GM12878 (cell line): ENCODE measurements at regions not wholly inside any gene's neighbourhood (a gene's known extent, or its start where the extent isn't known, plus 50 kb on each side); places are given as distances from the start of the nearest gene placed in this dataset.

Source experiments
- ATAC-seq: fragments of 200-7000 bp; cut with Tn5 transposase; 3 replicates; pipeline ENCODE4 v1.9.1; 2020; ENCODE audit warnings: mild to moderate bottlenecking, moderate library complexity
- BruUV-seq: library from RNA; stranded (reverse); fragments of 400-500 nt; replicated peaks from 2 replicates; lab custom pipeline; 2021; lab: Mats Ljungman, UMichigan
- CTCF ChIA-PET: fragments of 300-600 bp; sonication (Branson Sonifier 250); formaldehyde crosslinking; extraction: SDS; loops from one replicate; lab custom pipeline; 2021; ENCODE audit warnings: inconsistent platforms; lab: Yijun Ruan, JAX
- POLR2A ChIA-PET: fragments of 350-600 bp; formaldehyde crosslinking; extraction: SDS; loops from one replicate; lab custom pipeline; 2021; ENCODE audit warnings: inconsistent platforms; lab: Charles Lee
- RAD21 ChIA-PET: fragments of 300-600 bp; sonication (Branson Sonifier 250); formaldehyde crosslinking; loops from one replicate; lab custom pipeline; 2023; ENCODE audit warnings: antibody characterized with exemption; ENCODE audit not compliant: unreplicated experiment; lab: Charles Lee
- SMC1A ChIA-PET: fragments of 300-600 bp; sonication (Branson Sonifier 250); formaldehyde crosslinking; loops from one replicate; lab custom pipeline; 2023; ENCODE audit not compliant: unreplicated experiment, uncharacterized antibody; lab: Charles Lee
- DNase-seq: peaks from one replicate; pipeline ENCODE4 v3.0.0-alpha.2; 2011; ENCODE audit warnings: low read depth, low spot score
- FAIRE-seq: peaks from 3 replicates; lab custom pipeline; 2011; peaks lifted over from hg19 to GRCh38; lab: Jason Lieb, UNC
- H2AFZ ChIP-seq: 2 replicates; pipeline ENCODE4 v1.6.0; 2011; ENCODE audit warnings: low read depth, low read length, control low read depth; ENCODE audit not compliant: control insufficient read depth
- H3K27ac ChIP-seq: 2 replicates; pipeline ENCODE4 v1.5.1; 2011; ENCODE audit warnings: control low read depth; ENCODE audit not compliant: control insufficient read depth, insufficient read depth
- H3K27me3 ChIP-seq, 2 experiments: replicated peaks in 1 of 2; 2 replicates each; pipeline versions ENCODE4 v1.6.0 to v1.6.1; 2011; ENCODE audit warnings: low read length in 1 of 2; ENCODE audit not compliant: control insufficient read depth in 2 of 2, insufficient read depth in 2 of 2
- H3K36me3 ChIP-seq, 2 experiments: 2 replicates each; pipeline ENCODE4 v1.5.1; 2011; ENCODE audit warnings: low read length in 1 of 2; ENCODE audit not compliant: control insufficient read depth in 2 of 2, insufficient read depth in 2 of 2
- H3K4me1 ChIP-seq: 2 replicates; pipeline ENCODE4 v1.6.1; 2011; ENCODE audit warnings: mild to moderate bottlenecking, low read length, moderate library complexity, mixed read lengths; ENCODE audit not compliant: control insufficient read depth, insufficient read depth
- H3K4me2 ChIP-seq: 2 replicates; pipeline ENCODE4 v1.6.0; 2011; ENCODE audit warnings: control low read depth; ENCODE audit not compliant: control insufficient read depth, insufficient read depth
- H3K4me3 ChIP-seq: fragments of 200-600 bp; sonication (generic); 2 replicates; pipeline ENCODE4 v1.5.1; 2016
- H3K79me2 ChIP-seq: 2 replicates; pipeline ENCODE4 v1.6.0; 2011; ENCODE audit warnings: low read length; ENCODE audit not compliant: control insufficient read depth, insufficient read depth
- H3K9ac ChIP-seq: 2 replicates; pipeline ENCODE4 v1.8.0; 2011; ENCODE audit warnings: low read length, control low read depth, mixed read lengths; ENCODE audit not compliant: control insufficient read depth, insufficient read depth
- H3K9me3 ChIP-seq: replicated peaks from 3 replicates; pipeline ENCODE4 v1.5.1; 2011; ENCODE audit warnings: mild to moderate bottlenecking, low read length; ENCODE audit not compliant: control insufficient read depth, insufficient read depth
- H4K20me1 ChIP-seq: 2 replicates; pipeline ENCODE4 v1.6.0; 2011; ENCODE audit not compliant: control insufficient read depth, insufficient read depth
- BCL11A ChIP-seq: IDR thresholded peaks from 2 replicates; pipeline ENCODE4 v1.6.1; 2011; ENCODE audit warnings: low read depth, low read length
- CBX5 ChIP-seq: sonication (generic); IDR thresholded peaks from 2 replicates; pipeline ENCODE4 v1.6.1; 2016; ENCODE audit warnings: low read depth, moderate library complexity, mild to moderate bottlenecking, inconsistent platforms
- CEBPB ChIP-seq, 2 experiments: fragments of 150-350 bp in 1 of 2; IDR thresholded peaks; 2 replicates each; pipeline ENCODE4 v1.6.1; 2012 to 2014; ENCODE audit warnings: low read depth in 2 of 2, low read length in 2 of 2, borderline replicate concordance in 1 of 2, inconsistent platforms in 1 of 2
- CREB1 ChIP-seq: IDR thresholded peaks from 2 replicates; pipeline ENCODE4 v1.6.1; 2012; ENCODE audit warnings: low read depth, mild to moderate bottlenecking, inconsistent platforms
- FOXK2 ChIP-seq: fragments of 450-650 bp; IDR thresholded peaks from 2 replicates; pipeline ENCODE4 v1.6.1; 2017; ENCODE audit warnings: mild to moderate bottlenecking, moderate library complexity
- FOXM1 ChIP-seq: IDR thresholded peaks from 2 replicates; pipeline ENCODE4 v1.6.1; 2012; ENCODE audit warnings: low read depth, mild to moderate bottlenecking, inconsistent platforms, low read length, moderate library complexity
- IRF5 ChIP-seq: fragments of 450-650 bp; IDR thresholded peaks from 2 replicates; pipeline ENCODE4 v1.6.1; 2017; ENCODE audit warnings: borderline replicate concordance
- KAT2A ChIP-seq: conservative IDR thresholded peaks from 2 replicates; pipeline ENCODE4 v1.6.1; 2011; ENCODE audit warnings: low read depth, low read length; ENCODE audit not compliant: control insufficient read depth
- MAX ChIP-seq: IDR thresholded peaks from 2 replicates; pipeline ENCODE4 v1.6.1; 2012; ENCODE audit warnings: low read depth, low read length, improper control_type of control experiment
- MYC ChIP-seq: IDR thresholded peaks from 2 replicates; pipeline ENCODE4 v1.6.1; 2011; ENCODE audit warnings: mild to moderate bottlenecking, low read length, moderate library complexity, inconsistent platforms; ENCODE audit not compliant: insufficient read depth, insufficient replicate concordance, insufficient read length, severe bottlenecking
- NFXL1 ChIP-seq: fragments of 450-650 bp; IDR thresholded peaks from 2 replicates; pipeline ENCODE4 v1.6.1; 2017; ENCODE audit warnings: antibody characterized with exemption, mild to moderate bottlenecking, borderline replicate concordance
- PKNOX1 ChIP-seq: fragments of 450-650 bp; IDR thresholded peaks from 2 replicates; pipeline ENCODE4 v1.6.1; 2016; ENCODE audit warnings: mild to moderate bottlenecking
- SMAD5 ChIP-seq: IDR thresholded peaks from 2 replicates; pipeline ENCODE4 v1.6.1; 2016; ENCODE audit warnings: antibody characterized with exemption, low read depth
- TCF12 ChIP-seq: IDR thresholded peaks from 2 replicates; pipeline ENCODE4 v1.6.1; 2011; ENCODE audit warnings: low read depth, mild to moderate bottlenecking, low read length
- WGBS: methylation state at CpG from one replicate; pipeline ENCODE4 v1.1.6; 2016; ENCODE audit warnings: low lambda C conversion rate; ENCODE audit not compliant: insufficient replicate concordance, insufficient coverage; ENCODE audit errors: missing lambda C conversion rate; 5-methylcytosine and 5-hydroxymethylcytosine counted together
- in situ Hi-C: fragments of 300-500 bp; cut with MboI; formaldehyde crosslinking; loops from 9 replicates; pipeline ENCODE4 v1.14.3; 2018; ENCODE audit warnings: mixed read lengths
- intact Hi-C: fragments of 100-400 bp; cut with micrococcal nuclease; formaldehyde crosslinking; loops from one replicate; pipeline ENCODE4 v1.14.2; 2022; ENCODE audit not compliant: unreplicated experiment

GRCh38 chr2:16485251-16485650 lies 180.4 kb downstream of the CYRIA start:
- Histone ChIP-seq H3K9ac (no peak overlapping the region), H3K36me3 (no peaks in the 10 kb centered on the region), H2AFZ (no peak overlapping the region), H3K9me3 (no peaks in the 10 kb centered on the region), H3K4me3 (no peak overlapping the region), H3K27ac (no peak overlapping the region), H3K79me2 (no peaks in the 10 kb centered on the region), H4K20me1 (no peaks in the 10 kb centered on the region), H3K4me2 (no peak overlapping the region), H3K27me3 (no peaks in the 10 kb centered on the region; a peak in 1 of 4 replicates), H3K4me1 (no peaks in the 10 kb centered on the region)
- intact Hi-C loops = no loop called here
- TF ChIP-seq TCF12 = no peak
- no peak for TF ChIP-seq KAT2A
- TF ChIP-seq CREB1 = no peak
- no peak for TF ChIP-seq FOXK2
- no peak for TF ChIP-seq CBX5
- TF ChIP-seq MAX = no peak
- no peak for TF ChIP-seq IRF5
- no peak for TF ChIP-seq SMAD5
- TF ChIP-seq NFXL1 = no peak
- no peak for TF ChIP-seq BCL11A
- no peak for TF ChIP-seq FOXM1
- no peak for TF ChIP-seq MYC
- TF ChIP-seq CEBPB (IDR thresholded peaks at IDR 0.05; ENCODE audit: borderline replicate concordance in 1 of 2, low read depth in 2 of 2, low read length in 2 of 2) = no peak
- TF ChIP-seq PKNOX1 = no peak
- ATAC-seq (no peak), FAIRE-seq (no peak), DNase-seq (no peak)
- BruUV-seq = no TSS peak
- ChIA-PET POLR2A (no interaction called here), RAD21 (no interaction called here), CTCF (interaction anchor here (0.5 to 1.2 kb wide), 4 partner anchors 123 to 546 kb away, joined by 3 read pairs; no protein-coding TSS in a partner anchor), SMC1A (no interaction called here)
- 67% methylated on average over 2 of the region's 2 CpGs for WGBS
- in situ Hi-C loops = no loop called here
